ENCODE measurements at regions not wholly inside any gene's neighbourhood (a gene's known extent, or its start where the extent isn't known, plus 50 kb on each side); places are given as distances from the start of the nearest gene placed in this dataset.
"Not testable (repeated sequence)": the region's sequence is repeated elsewhere in the genome, so short reads cannot be mapped to it uniquely, and the experiment has no call there.

DNA sequence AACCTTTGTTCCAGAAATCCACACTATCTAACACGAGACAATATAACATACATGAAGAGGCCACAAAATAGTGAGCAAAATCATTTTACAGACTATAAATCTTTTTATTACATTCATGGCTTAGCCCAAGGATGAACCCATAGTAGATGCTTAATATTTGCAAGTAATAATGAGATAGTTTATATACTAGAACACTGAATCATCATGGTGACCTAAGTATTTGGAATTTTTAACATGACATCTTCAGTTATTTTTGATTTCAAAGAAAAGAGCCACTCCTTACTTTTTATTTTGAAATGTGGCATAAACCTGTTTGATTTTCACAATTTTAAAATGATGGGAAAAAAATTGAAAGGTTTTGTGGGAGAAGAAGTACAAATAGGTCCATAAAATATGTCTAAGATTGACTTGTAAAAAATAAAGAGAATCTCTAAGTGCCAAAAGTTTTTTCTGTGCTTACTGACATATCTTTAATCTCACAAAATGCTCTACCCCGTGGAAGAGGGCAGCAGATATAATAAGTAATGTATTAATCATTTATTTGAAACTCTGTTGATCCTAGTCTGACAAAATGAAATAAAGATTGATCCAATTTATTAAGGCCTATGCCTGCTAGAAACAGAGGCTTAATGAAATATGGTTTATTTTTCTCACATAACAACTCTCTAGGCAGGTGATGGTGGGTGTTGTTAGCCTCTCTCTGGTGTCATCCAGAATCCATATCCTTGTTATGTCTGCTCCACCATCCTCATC is 224.5 kb upstream of the CENPE start:
- no peak overlapping the region for H3K27ac ChIP-seq
- no peak for DNase-seq (ENCODE audit: low read depth, low spot score)

DNA sequence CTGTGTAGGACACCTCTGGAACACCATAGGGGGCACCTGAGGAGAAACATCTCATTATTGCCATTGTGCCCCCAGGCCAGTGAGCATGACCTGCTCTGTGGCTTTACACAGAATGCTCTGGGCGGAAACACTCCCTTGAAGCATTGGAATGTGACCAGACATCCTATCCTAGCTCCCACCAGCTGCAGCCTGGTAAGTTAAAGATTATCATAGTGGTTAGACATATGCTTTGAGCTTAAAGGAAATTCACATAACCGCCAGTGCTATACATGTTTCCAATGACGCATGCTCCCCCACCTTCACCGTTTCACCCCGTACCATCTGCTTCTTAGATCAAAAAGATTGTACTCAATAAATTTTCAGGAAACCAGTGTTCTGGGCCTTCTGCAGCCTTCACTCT is 217.7 kb upstream of the CENPE start:
- peak; percentile 1 for DNase-seq (ENCODE audit: low read depth, low spot score)
- H3K27ac ChIP-seq = peak overlapping the region; percentile 3

DNA sequence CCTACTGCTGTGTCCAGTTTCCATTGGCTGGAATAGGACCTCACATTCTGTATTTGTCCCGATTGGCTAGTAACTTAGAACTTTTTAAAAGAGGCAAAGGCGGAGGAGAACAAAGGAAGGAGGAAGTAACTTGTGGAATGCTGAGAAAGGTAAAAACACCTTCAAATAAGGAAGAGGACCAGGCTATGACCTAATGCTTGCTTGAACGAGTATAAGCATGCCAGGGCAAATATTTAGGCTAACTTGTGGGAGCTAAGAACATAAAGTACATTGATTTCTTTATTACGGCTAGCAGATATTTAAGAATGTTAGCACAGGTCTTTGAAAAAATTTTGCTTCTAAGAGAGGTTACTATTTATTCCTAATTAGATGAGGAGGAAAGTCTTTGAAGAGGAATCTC is 214.5 kb upstream of the CENPE start:
- not testable (repeated sequence) for DNase-seq (ENCODE audit: low read depth, low spot score)
- peak overlapping the region; percentile 74 for H3K27ac ChIP-seq

DNA sequence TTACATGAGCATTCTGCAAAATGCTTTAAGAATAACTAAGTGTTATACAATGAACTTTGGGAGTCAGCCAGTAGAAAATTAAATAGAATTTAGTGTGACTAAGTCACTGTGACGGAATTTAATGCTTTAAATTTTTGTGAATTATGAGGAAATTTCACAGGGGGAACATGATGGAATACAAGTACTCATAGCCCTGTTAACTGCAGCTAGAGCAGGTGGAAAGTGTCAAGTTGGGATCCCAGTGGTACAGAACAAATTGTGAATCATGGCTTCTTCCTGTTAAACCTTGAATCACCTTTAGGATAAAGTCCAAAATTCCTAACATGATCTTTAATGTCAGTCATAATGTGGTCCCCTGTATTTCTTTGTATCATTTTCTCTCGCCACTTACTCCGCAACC is 212.2 kb upstream of the CENPE start:
- H3K27ac ChIP-seq = no peak overlapping the region
- no peak for DNase-seq (ENCODE audit: low read depth, low spot score)

DNA sequence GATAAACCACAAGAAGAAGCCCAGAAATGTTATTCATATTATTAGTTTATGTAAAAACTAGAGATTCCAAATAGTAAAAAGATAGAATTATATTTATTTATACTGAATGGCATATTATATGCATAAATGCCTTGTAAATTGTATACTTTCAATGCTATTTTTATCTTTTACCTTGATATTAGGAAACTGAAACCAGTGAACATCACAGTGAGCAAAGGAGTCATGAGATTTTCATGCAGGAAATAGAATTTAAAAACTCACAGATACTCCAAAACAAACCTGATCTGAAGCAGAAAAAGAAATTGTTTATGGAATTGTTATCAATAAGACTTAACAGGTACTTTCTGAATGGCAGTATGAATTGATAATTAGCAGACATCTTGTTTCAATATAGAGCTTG is 207.3 kb upstream of the CENPE start:
- no peak for DNase-seq (ENCODE audit: low read depth, low spot score)

DNA sequence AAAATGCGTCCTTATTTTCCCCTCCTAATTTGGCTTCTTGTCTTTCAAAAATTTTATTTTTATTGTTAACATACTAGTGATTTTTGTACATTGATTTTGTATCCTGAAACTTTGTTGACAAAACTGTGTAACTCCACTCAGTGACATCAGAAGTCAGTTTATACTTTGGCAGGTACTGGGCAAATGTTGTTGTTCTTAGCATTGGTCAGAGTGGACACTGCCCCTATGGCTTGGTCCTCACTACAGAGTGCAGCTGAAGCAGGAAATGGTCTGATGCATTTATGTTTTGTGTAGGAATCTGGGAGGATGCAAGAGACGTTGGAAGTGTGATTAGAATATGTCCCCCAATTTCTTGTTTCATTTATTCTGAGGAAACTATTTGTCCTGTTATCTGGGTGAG is 205.5 kb upstream of the CENPE start:
- H3K27ac ChIP-seq = no peak overlapping the region
- no peak for DNase-seq (ENCODE audit: low read depth, low spot score)

More for the DNA sequence above, 207.3 kb upstream of the CENPE start:
- no peak overlapping the region for H3K27ac ChIP-seq

DNA sequence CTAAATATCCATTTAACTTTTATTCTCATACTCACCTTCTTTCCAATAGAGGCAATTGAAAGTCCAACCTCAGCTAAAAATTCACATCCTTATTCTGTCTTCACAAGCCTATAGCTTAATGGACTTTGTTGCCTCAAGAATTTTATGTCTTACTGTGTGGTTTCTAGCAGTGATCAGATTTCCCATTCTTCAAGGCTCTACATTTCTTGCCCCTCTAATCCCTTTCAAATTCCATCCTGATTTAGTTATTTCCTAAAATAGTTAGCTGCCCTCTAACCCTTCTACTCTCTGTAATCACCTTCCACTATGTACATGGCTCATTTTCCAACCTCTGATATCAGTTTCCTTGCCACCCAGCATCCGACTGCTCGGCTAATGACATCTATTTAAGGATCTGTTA is 204.1 kb upstream of the CENPE start:
- H3K27ac ChIP-seq = no peak overlapping the region
- DNase-seq (ENCODE audit: low read depth, low spot score) = no peak

DNA sequence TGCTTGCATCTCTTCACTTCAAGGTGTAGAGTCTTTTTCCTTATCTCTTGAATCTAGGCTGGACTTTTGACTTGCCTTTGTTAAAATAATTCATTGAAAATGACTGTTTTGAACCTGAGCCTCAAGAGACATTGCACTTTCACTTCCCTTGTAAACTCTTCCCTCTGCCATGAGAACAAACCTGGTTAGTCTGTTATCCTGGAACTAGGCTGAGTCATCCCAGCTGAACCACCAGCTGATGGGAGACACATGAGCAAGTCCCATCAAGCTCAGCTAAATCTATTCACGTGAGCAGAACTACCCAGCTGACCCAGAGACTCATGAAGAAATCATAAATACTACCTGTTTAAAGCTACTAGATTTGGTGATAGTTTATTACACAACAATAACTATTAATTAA is 202.3 kb upstream of the CENPE start:
- no peak overlapping the region for H3K27ac ChIP-seq
- DNase-seq (ENCODE audit: low read depth, low spot score) = peak; percentile 85

DNA sequence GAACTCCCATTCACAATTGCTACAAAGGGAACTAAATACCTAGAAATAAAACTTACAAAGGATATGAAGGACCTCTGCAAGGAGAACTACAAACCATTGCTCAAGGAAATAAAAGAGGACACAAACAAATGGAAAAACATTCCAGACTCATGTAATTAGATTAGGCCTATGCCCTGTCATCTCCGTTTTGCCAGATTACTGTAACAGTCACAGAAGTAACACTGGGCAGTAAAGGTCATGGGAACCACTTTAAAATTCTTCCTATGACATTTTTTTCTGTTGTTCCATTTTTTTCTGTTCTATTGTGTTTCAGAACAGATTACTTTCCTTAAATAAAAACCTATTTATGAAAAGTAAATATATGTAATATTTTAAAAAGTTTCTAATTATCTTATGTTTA is 199.4 kb upstream of the CENPE start:
- no peak for DNase-seq (ENCODE audit: low read depth, low spot score)

DNA sequence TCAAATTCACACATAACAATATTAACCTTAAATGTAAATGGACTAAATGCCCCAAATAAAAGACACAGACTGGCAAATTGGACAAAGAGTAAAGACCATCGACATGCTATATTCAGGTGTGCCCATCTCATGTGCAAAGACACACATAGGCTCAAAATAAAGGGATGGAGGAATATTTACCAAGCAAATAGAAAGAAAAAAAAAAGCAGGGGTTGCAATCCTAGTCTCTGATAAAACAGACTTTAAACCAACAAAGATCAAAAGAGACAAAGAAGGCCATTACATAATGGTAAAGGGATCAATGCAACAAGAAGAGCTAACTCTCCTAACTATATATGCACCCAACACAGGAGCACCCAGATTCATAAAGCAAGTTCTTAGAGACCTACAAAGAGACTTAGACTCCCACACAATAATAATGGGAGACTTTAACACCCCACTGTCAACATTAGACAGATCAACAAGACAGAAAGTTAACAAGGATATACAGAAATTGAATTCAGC is 189.4 kb upstream of the CENPE start:
- not testable (repeated sequence) for H3K27ac ChIP-seq; DNase-seq (ENCODE audit: low read depth, low spot score)

More for the DNA sequence above, 199.4 kb upstream of the CENPE start:
- no peak overlapping the region for H3K27ac ChIP-seq

DNA sequence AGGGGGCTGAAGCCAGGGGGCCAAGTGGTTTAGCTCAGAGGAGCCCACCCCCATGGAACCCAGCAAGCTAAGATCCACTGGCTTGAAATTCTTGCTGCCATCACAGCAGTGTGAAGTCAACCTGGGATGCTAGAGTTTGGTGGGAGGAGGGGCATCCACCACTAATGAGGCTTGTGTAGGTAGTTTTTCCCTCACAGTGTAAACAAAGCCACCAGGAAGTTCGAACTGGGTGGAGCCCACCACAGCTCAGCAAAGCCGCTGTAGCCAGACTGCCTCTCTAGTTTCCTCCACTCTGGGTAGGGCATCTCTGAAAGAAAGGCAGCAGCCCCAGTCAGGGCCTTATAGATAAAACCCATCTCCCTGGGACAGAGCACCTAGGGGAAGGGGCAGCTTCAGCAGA is 187.4 kb upstream of the CENPE start:
- not testable (repeated sequence) for DNase-seq (ENCODE audit: low read depth, low spot score)

DNA sequence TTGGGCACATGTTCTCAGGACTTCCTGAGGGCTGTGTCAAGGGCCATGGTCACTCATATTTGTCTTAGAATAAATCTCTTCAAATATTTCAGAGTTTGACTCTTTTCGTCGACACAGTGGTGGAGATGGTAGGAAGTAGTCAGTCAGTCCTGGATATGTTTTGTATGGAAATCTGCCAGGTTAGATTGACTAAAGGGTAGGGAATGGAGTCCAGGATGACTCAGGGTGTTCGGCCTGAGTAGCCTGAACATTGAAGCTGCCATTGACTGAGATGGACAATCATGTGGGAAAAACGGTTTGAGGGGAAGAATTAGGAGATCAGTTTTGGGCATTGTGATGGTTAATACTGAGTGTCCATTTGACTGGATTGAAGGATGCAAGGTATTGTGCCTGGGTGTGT is 177.1 kb upstream of the CENPE start:
- DNase-seq (ENCODE audit: low read depth, low spot score) = no peak
- H3K27ac ChIP-seq = no peak overlapping the region

More for the DNA sequence above, 187.4 kb upstream of the CENPE start:
- not testable (repeated sequence) for H3K27ac ChIP-seq

DNA sequence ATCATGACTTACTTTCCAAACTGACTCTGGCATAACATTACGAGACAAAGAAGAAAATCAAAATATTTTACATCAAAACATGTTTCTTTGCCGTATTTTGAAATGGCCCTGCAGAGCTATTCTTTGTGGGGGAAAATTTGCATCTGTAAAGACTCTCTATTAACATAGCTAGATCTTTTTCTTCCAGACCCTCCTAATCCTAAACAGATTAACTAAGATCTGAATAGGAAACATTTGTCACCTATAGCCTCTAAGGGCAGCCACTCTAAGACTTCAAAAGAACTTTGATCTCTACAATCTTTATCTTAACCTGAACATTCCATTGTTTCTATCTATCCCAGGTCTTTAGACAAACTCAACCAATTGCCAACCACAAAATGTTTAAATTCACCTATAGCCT is 176.6 kb upstream of the CENPE start:
- no peak overlapping the region for H3K27ac ChIP-seq
- DNase-seq (ENCODE audit: low read depth, low spot score) = no peak

DNA sequence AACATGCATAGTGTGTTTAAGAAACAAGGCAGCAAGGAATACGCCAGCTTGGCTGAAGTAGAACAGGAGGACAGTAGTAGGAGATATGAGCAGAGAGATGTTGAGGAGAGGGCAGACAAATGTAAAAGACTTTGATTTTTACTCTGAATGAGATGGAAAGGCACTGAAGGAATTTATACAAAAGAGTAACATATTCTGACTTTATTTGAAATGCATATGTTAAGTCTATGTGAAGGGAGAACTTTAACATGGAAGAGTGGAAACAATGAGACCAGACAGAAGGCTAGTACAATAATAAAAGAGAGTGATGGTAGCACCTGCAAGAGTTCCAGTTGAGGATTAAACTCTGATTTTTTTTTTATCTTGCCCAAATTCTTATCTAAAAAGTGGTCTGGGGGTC is 176.2 kb upstream of the CENPE start:
- DNase-seq (ENCODE audit: low read depth, low spot score) = no peak

DNA sequence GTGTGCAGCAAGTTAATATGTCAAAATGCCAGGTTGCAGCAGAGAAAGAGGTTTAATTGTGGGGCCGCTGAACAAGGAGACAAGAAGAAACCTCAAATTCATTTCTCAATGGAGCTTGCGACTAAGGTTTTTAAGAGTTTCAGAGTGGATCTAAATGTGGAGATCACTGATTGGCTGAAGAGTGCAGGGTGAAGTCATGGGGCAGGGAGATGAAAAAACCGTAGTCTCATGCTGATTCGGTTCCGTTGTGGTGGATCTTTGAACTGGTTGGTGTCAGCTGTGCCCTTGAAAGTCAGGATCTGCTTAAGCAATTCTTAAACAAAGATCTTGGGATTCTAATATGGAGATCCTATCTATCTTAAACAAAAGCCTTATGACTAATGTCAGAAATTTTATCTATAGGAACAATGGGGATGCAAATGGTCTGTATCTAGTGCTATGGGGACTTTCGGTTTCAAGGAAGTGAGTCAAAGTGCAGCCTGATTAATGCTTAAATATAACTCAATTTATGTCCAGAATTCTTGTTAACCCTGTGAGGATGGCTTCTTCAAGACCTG is 173.9 kb upstream of the CENPE start:
- DNase-seq (ENCODE audit: low read depth, low spot score) = no peak
- H3K27ac ChIP-seq = no peak overlapping the region

More for the DNA sequence above, 176.2 kb upstream of the CENPE start:
- H3K27ac ChIP-seq = no peak overlapping the region

DNA sequence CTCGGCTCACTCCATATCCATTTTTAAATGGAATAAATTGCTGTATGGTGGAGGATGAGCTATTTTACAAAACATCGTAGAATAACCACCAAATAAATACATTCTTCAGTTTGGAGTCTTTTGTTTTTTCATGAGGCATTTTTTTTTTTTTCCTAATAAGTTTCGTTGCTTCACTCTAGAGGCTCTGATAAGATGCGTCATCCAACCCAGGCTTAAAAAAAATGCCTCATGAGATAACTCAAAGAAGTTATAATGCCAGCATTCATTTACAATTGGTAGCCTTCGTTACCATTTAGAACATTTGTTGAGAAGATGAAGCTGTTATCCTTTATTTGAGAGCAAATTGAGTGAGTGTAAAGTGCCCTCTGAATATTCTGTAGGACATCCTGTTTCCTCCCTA is 172.2 kb upstream of the CENPE start:
- no peak overlapping the region for H3K27ac ChIP-seq
- DNase-seq (ENCODE audit: low read depth, low spot score) = no peak

DNA sequence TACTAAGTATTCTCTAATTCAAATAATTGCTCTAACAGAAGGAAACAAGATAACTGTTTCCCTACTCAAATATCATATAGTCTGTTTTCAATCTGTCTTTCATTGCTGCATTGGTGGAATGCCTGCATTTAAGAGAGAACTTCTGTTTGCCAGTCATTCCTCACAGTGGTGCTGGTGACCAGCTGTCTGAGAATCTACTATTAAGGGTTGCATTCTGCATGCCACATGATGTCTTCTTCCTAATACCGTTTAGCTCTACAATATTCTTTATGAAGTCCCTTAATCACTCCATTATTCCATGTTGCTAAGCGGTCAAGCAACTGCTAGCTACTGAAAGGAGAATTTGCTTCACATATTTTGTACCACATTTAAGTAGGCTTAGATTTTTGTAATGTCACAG is 167.1 kb upstream of the CENPE start:
- H3K27ac ChIP-seq = no peak overlapping the region
- no peak for DNase-seq (ENCODE audit: low read depth, low spot score)

DNA sequence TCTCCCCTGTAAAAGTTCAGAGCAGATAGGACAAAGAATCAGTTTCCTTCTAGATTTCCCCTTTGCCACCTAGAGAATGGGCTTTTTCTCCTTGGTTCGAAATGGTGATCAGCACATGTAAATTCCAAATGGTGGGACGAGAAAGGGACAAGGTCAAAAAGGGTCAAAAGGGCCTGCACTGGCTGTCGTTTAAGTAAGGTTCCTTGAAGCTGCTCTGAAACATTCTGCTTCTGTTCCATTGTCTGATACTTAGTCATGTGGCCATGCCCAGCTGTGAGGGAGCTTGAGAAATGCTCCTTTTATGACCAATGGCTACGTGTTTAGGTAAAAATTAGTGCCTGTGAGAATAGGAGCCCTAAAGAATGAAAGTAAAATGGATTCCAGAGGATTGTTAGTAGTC is 165.9 kb upstream of the CENPE start:
- no peak for DNase-seq (ENCODE audit: low read depth, low spot score)
- H3K27ac ChIP-seq = no peak overlapping the region

DNA sequence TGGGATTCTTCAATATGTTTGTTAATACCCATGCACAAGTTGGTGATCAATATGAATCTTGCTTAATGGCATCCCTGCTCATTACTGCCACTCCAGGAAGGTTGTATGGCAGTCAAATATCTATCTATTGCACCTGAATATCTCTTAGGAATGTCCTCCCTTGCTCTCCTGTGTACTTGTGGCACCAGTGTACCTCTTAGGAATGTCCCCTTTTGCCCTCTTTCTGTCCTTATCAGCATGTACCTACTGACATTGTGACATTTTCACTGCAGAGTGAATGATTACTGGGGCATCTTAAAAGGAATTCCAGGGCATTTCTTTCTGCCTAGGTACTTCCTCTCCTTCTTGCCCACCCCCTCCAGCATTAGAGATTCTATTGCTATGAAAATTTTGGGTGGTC is 163.8 kb upstream of the CENPE start:
- H3K27ac ChIP-seq = no peak overlapping the region
- no peak for DNase-seq (ENCODE audit: low read depth, low spot score)

DNA sequence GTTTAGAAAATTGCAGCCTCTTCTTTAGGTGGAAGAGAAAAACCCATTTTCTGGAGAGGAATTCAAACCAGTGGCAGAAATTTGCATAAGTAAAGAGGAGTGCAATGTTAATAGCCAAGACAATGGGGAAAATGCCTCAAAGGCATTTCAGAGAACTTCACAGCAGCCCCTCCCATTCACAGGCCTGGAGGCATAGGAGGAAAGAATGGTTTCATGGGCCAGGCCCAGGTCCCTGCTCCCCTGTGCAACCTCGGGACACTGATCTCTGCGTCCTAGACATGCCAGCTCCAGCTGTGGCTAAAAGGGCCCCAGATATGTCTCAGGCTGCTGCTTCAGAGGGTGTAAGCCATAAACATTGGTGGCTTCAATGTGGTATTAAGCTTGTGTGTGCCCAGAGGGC is 161.8 kb upstream of the CENPE start:
- DNase-seq (ENCODE audit: low read depth, low spot score) = no peak
- H3K27ac ChIP-seq = no peak overlapping the region

DNA sequence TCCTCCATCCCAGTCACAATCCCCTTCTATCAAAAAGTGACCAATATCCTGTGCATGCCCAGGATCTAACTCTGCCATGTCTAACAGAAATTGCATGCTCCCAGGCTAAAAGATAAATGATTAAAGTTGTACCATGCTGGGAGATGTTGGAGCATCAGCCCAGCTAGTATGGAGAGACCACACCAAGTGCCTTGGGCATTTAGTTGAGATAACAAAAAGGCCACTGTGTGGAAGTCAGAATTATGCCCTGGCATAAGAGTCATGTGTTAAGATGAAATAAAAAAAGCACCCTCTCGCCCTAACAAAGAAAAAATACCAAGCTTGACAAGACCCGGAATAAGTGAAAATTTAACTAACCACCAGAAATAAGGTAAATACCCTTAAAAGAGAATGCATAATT is 155.9 kb upstream of the CENPE start:
- no peak overlapping the region for H3K27ac ChIP-seq
- no peak for DNase-seq (ENCODE audit: low read depth, low spot score)

DNA sequence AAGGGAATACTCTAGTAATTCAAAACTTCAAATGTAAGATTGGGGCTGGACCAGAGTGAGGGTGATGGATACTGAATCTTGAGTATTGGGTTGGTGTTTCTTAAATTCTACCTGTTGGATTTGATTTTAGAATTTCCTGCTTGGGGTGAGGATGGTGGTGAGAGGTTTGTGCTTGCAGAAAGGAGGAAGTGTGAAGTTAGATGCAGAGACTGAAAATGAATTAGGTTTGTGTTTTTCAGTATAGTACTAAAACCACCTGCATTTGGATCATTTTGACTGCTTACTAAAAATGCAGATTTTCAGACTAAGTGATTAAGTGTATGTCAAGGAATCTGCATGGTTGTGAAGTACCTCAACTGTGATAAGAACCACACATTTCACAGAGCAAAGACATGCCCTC is 131.5 kb upstream of the CENPE start:
- no peak for DNase-seq (ENCODE audit: low read depth, low spot score)

More for the DNA sequence above, 131.5 kb upstream of the CENPE start:
- no peak overlapping the region for H3K27ac ChIP-seq
